Right cardiac atrium (tissue), 5 donors: ENCODE measurements at regions not wholly inside any gene's neighbourhood (a gene's known extent, or its start where the extent isn't known, plus 50 kb on each side); places are given as distances from the start of the nearest gene placed in this dataset.

Source experiments
- ATAC-seq, 2 donors: fragments of 200-7000 bp; cut with Tn5 transposase; one replicate each; pipeline versions ENCODE4 v1.8.0 to v1.9.1; 2020; ENCODE audit warnings: moderate library complexity in 2 of 2, mild to moderate bottlenecking in 1 of 2
- DNase-seq, 3 donors: peaks; one replicate each; pipeline ENCODE4 v3.0.0-alpha.2; 2020
- H3K27ac ChIP-seq: one replicate; pipeline ENCODE4 v1.5.1; 2013; ENCODE audit warnings: mild to moderate bottlenecking, low read length, control low read depth, moderate library complexity
- H3K27me3 ChIP-seq: one replicate; pipeline ENCODE4 v1.6.1; 2013; ENCODE audit not compliant: control insufficient read depth, insufficient read depth
- H3K4me1 ChIP-seq: one replicate; pipeline ENCODE4 v1.6.1; 2013; ENCODE audit warnings: low read length; ENCODE audit not compliant: control insufficient read depth, insufficient read depth
- H3K4me3 ChIP-seq: one replicate; pipeline ENCODE4 v1.5.1; 2013; ENCODE audit warnings: low read length, control low read depth
- H3K9me3 ChIP-seq: one replicate; pipeline ENCODE4 v1.6.1; 2013; ENCODE audit warnings: low read length; ENCODE audit not compliant: control insufficient read depth
- WGBS: extraction: QIAGEN DNeasy Blood & Tissue Kit; methylation state at CpG from one replicate; pipeline ENCODE4 v1.1.7; 2013; 5-methylcytosine and 5-hydroxymethylcytosine counted together
- intact Hi-C, 4 donors: fragments of 100-400 bp; cut with DNase I; formaldehyde crosslinking; loops; one replicate each; pipeline versions ENCODE4 v1.11.0 to v1.14.0; 2022 to 2023
- donor health status: healthy with polysubstance abuse.
- donor health status: DM: no; HTN: yes; CAD: no.
- donor health status: DM: no; HTN: no; CAD: no.
- donor health status: DM: no; HTN: yes; CAD: no; lungs with severe emphysema.
- donor health status: DM: yes; HTN: yes; CAD: no.

DNA sequence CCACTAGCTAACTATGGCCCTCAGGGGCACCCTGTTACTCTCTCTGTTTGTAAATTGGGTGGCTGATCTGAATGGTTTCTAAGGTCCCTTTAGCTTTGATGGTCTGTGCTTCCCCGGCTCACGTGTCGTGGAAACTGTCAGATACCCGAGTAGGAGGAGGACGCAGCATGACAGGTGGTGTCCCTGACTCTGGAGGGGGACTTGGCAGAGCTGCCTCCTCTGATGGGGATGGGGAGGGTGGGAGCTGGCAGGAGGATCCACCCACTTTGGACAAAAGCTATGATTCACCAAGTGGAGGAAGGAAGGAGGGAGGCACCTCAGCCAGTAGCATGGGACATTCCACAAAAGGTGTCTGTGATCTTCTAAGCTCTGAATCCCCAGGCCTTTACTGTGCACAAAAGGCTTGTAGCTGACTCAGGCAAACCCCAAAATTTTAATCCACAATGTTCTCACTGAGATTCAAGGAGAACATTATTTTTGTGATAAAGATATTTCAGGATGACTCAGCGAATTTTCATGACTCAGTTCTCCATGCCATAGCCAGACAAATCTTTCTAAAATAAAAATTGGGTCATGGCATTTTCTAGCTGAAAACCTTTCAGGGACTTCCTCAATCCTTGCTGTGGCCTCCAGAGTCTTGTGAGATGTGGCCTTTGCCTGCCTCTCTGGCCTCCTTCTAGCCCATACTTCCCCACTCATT lies 131.0 kb upstream of the BRINP1 start:
- H3K27me3 ChIP-seq: no peaks in the 10 kb centered on the region
- ATAC-seq (no peak), DNase-seq (peak in 1 of 3 donors; percentile 27)
- 80% methylated on average over 6 of the region's 6 CpGs for WGBS
- no peaks in the 10 kb centered on the region for H3K4me1 ChIP-seq
- no peak overlapping the region for H3K27ac ChIP-seq
- no peaks in the 10 kb centered on the region for H3K9me3 ChIP-seq
- intact Hi-C loops: no loop called here
- H3K4me3 ChIP-seq: no peak overlapping the region

- H3K27ac ChIP-seq: no peak overlapping the region
- intact Hi-C loops: no loop called here
- DNase-seq (no peak), ATAC-seq (no peak)
- no peaks in the 10 kb centered on the region for H3K27me3 ChIP-seq
- 61% methylated on average over 6 of the region's 6 CpGs for WGBS
- H3K4me1 ChIP-seq: no peaks in the 10 kb centered on the region
- H3K4me3 ChIP-seq: no peak overlapping the region
- no peaks in the 10 kb centered on the region for H3K9me3 ChIP-seq
These were observed 118.0 kb upstream of the BRINP1 start for GRCh38 chr9:119487118-119487827.

DNA sequence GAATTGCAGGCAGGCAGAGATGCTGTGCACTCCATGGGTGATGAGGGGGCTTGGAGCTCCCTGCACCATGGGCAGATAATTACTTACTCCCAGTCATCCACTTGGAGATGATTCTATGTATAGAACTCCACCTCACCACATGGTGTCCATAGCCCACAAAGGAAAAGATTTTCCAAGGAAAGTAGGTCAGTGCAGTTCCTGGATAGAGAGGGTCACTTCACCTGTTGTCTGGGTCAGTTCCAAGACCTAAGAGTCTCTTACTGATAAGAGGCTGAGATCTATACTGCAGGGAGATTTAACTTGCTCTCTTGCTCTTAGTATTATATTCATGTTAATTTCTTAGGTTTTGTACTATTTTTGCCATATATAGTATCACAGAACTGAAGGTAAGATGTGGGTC lies 113.9 kb upstream of the BRINP1 start:
- intact Hi-C loops: no loop called here
- no peak for DNase-seq
- Histone ChIP-seq H3K4me3 (no peak overlapping the region), H3K9me3 (no peaks in the 10 kb centered on the region), H3K27me3 (no peaks in the 10 kb centered on the region), H3K27ac (no peak overlapping the region), H3K4me1 (no peaks in the 10 kb centered on the region)
- ATAC-seq: no peak

- ATAC-seq (no peak), DNase-seq (peak in 1 of 3 donors; percentile 20)
- Histone ChIP-seq H3K4me1 (no peaks in the 10 kb centered on the region), H3K27me3 (no peaks in the 10 kb centered on the region), H3K9me3 (no peaks in the 10 kb centered on the region), H3K27ac (no peak overlapping the region), H3K4me3 (no peak overlapping the region)
- intact Hi-C loops: no loop called here
- 84% methylated on average over 7 of the region's 7 CpGs for WGBS
These were observed 108.0 kb upstream of the BRINP1 start for GRCh38 chr9:119477197-119477596.

DNA sequence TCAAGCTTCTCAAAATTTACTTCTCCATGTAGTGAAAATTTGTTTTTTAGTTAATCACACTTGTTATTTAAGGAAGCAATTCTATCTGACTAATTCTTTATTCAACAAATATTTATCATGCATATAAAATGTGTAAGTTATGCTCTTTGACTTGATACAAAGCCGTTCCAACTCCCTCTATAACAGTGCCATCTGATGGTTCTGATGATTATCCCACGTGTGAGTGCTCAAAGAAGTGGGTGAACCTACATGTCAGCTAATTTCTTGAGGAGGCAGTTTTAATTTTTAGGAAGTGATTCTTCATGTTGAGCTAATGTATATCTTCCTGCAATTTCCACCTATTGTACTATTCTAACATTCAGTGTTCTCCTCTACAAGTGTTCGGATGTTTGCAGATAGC lies 88.8 kb upstream of the BRINP1 start:
- no peak for DNase-seq
- intact Hi-C loops: no loop called here
- WGBS: 49% methylated on average over 3 of the region's 3 CpGs
- Histone ChIP-seq H3K4me3 (no peak overlapping the region), H3K4me1 (no peaks in the 10 kb centered on the region), H3K9me3 (no peaks in the 10 kb centered on the region), H3K27me3 (no peaks in the 10 kb centered on the region), H3K27ac (no peak overlapping the region)
- ATAC-seq: no peak

- Histone ChIP-seq H3K9me3 (no peaks in the 10 kb centered on the region), H3K4me3 (no peak overlapping the region), H3K4me1 (no peaks in the 10 kb centered on the region), H3K27ac (no peak overlapping the region), H3K27me3 (no peaks in the 10 kb centered on the region)
- 77% methylated on average over 1 of the region's 1 CpG for WGBS
- ATAC-seq (no peak), DNase-seq (no peak)
- intact Hi-C loops: no loop called here
These were observed 84.7 kb upstream of the BRINP1 start for GRCh38 chr9:119453980-119454379.

DNA sequence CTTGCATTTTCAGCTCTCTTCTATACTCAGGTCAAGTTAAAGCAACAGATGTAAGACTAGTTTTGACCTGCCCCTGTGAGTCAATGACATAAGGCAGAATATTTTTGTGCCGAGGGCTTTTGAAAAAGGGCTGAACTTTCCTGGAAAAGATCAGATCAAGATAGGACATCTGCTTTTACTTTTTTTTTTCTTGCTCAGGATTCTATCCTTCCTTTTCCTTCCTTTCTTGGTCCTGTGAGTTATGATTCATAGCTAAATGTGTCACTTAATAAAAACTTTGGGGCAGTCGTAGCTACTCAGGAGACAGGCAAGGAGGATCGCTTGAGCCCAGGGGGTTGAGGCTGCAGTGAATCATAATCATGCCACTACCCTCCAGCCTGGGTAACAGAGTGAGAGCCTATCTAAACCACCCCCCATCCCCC lies 84.3 kb upstream of the BRINP1 start:
- H3K27me3 ChIP-seq: no peaks in the 10 kb centered on the region
- H3K27ac ChIP-seq: no peak overlapping the region
- DNase-seq (no peak), ATAC-seq (no peak)
- H3K4me1 ChIP-seq: no peaks in the 10 kb centered on the region
- H3K9me3 ChIP-seq: no peaks in the 10 kb centered on the region
- WGBS: 55% methylated on average over 3 of the region's 3 CpGs
- intact Hi-C loops: no loop called here
- H3K4me3 ChIP-seq: no peak overlapping the region

DNA sequence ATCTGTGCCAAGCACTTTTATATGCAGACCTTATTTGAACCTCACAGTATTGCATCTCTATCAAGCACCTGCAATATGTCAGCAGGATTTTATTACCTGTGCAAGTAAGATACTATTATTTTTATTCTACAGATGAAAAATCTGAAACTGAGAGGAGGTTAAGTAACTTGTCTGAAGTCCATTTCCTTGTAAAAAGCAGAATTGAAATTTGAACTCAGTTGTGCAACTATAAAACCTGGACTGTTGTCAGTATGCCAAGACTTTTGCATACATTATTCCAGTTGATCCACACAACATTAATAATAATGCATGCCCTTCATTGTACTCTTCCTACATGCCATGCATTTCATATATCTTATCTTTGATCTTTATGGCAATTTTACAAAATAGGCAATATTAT lies 82.2 kb upstream of the BRINP1 start:
- DNase-seq (no peak), ATAC-seq (no peak)
- intact Hi-C loops: no loop called here
- H3K27me3 ChIP-seq: no peaks in the 10 kb centered on the region
- H3K9me3 ChIP-seq: no peaks in the 10 kb centered on the region
- H3K27ac ChIP-seq: no peak overlapping the region
- no peak overlapping the region for H3K4me3 ChIP-seq
- no peaks in the 10 kb centered on the region for H3K4me1 ChIP-seq

DNA sequence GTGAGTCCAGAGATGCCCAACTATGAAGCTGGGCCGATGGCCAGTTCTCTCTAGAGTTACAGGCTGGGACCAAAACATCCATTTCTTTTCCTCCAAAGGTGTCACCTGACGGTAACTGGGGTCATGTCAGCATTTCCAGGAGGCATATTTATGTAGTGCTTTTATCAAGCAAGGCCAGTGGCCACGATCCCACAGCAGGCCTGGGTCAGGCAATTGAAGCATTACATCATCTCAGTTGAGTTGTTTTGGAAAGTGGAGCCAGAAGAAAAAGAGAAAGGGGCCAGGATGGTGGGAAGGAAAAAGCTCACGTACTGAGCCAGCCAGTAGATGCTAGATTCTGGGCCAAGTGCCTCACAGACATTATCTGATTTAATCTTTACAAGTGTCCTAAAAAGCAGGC lies 73.9 kb upstream of the BRINP1 start:
- H3K9me3 ChIP-seq: no peaks in the 10 kb centered on the region

DNA sequence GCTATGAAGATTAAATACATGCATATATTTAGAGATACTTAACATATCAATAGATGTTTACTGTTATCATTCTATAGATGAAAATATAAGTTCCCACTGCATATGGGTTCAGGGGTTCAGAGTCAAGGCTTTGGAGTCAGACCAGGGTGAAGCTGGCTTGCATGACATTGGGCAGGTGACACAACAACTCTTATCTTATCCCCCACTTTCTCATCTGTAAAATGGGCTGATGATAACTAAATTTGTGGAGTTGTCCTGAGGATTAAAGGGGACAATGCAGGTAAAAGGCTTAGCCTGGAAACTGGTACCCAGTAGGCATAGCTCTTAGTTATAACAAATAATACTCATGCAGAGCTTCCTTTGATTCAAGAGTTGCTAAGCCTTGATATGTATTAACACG lies 72.6 kb upstream of the BRINP1 start:
- no peaks in the 10 kb centered on the region for H3K9me3 ChIP-seq
- no peak for ATAC-seq

More for the DNA sequence above, 73.9 kb upstream of the BRINP1 start:
- H3K27me3 ChIP-seq: no peaks in the 10 kb centered on the region
- DNase-seq: peak in 1 of 3 donors; percentile 21
- H3K4me3 ChIP-seq: no peak overlapping the region
- intact Hi-C loops: no loop called here
- 34% methylated on average over 4 of the region's 4 CpGs for WGBS
- H3K27ac ChIP-seq: no peak overlapping the region
- H3K4me1 ChIP-seq: no peaks in the 10 kb centered on the region
- no peak for ATAC-seq

DNA sequence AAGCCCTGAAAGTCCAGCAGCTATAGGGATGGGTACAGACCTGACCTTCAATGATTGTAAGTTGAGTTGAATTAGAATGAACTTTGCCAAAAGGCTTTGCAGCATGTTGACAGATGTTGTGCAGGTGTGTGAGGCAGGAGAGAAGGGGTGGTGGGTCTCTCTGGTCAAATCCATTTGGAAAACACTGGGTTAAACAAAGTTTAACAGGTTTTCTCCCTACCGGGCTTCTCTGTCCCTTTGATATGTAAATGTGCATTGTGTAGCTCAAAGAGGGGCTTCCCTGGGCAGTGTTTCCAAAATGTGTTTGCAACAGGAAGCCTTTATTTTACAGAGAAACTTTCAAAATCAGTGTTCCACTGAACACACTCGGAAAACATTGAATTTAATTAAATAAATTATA lies 72.1 kb upstream of the BRINP1 start:
- intact Hi-C loops: no loop called here
- no peak for DNase-seq
- ATAC-seq: no peak

More for the DNA sequence above, 72.6 kb upstream of the BRINP1 start:
- 55% methylated on average over 1 of the region's 1 CpG for WGBS
- Histone ChIP-seq H3K27me3 (no peaks in the 10 kb centered on the region), H3K27ac (no peak overlapping the region), H3K4me1 (no peaks in the 10 kb centered on the region), H3K4me3 (no peak overlapping the region)
- intact Hi-C loops: no loop called here
- no peak for DNase-seq

More for the DNA sequence above, 72.1 kb upstream of the BRINP1 start:
- Histone ChIP-seq H3K4me1 (no peaks in the 10 kb centered on the region), H3K27ac (no peak overlapping the region), H3K4me3 (no peak overlapping the region), H3K9me3 (no peaks in the 10 kb centered on the region), H3K27me3 (no peaks in the 10 kb centered on the region)
- WGBS: 26% methylated on average over 2 of the region's 2 CpGs
